ENCODE measurements at regions not wholly inside any gene's neighbourhood (a gene's known extent, or its start where the extent isn't known, plus 50 kb on each side); places are given as distances from the start of the nearest gene placed in this dataset.

- TF ChIP-seq MAX (IDR thresholded peaks at IDR 0.05) (no peak), YY1 (IDR thresholded peaks at IDR 0.05; ENCODE audit: low read depth) (no peak), CREB1 (IDR thresholded peaks at IDR 0.05; ENCODE audit: low read depth) (no peak), RAD21 (IDR thresholded peaks at IDR 0.05; ENCODE audit: low read depth) (no peak), CEBPB (IDR thresholded peaks at IDR 0.05) (no peak), EP300 (IDR thresholded peaks at IDR 0.05; ENCODE audit: borderline replicate concordance) (no peak), NFIC (IDR thresholded peaks at IDR 0.05) (no peak)
- TF ChIP-seq, protein P1, sequence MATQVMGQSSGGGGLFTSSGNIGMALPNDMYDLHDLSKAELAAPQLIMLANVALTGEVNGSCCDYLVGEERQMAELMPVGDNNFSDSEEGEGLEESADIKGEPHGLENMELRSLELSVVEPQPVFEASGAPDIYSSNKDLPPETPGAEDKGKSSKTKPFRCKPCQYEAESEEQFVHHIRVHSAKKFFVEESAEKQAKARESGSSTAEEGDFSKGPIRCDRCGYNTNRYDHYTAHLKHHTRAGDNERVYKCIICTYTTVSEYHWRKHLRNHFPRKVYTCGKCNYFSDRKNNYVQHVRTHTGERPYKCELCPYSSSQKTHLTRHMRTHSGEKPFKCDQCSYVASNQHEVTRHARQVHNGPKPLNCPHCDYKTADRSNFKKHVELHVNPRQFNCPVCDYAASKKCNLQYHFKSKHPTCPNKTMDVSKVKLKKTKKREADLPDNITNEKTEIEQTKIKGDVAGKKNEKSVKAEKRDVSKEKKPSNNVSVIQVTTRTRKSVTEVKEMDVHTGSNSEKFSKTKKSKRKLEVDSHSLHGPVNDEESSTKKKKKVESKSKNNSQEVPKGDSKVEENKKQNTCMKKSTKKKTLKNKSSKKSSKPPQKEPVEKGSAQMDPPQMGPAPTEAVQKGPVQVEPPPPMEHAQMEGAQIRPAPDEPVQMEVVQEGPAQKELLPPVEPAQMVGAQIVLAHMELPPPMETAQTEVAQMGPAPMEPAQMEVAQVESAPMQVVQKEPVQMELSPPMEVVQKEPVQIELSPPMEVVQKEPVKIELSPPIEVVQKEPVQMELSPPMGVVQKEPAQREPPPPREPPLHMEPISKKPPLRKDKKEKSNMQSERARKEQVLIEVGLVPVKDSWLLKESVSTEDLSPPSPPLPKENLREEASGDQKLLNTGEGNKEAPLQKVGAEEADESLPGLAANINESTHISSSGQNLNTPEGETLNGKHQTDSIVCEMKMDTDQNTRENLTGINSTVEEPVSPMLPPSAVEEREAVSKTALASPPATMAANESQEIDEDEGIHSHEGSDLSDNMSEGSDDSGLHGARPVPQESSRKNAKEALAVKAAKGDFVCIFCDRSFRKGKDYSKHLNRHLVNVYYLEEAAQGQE (IDR thresholded peaks at IDR 0.05; ENCODE audit: low read depth), result no peak
- TF ChIP-seq, protein P2, sequence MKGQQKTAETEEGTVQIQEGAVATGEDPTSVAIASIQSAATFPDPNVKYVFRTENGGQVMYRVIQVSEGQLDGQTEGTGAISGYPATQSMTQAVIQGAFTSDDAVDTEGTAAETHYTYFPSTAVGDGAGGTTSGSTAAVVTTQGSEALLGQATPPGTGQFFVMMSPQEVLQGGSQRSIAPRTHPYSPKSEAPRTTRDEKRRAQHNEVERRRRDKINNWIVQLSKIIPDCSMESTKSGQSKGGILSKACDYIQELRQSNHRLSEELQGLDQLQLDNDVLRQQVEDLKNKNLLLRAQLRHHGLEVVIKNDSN (IDR thresholded peaks at IDR 0.05), result no peak
Measured at GRCh38 chr2:164023896-164024295, 288.1 kb upstream of the FIGN start.

Data from Ishikawa (cell line).